ENCODE measurements at regions not wholly inside any gene's neighbourhood (a gene's known extent, or its start where the extent isn't known, plus 50 kb on each side); places are given as distances from the start of the nearest gene placed in this dataset.
"Not testable (repeated sequence)": the region's sequence is repeated elsewhere in the genome, so short reads cannot be mapped to it uniquely, and the experiment has no call there.

- no peak for DNase-seq
Observed at GRCh38 chr1:187038784-187039183, 210.0 kb downstream of the PLA2G4A start.

GRCh38 chr1:187041104-187041503, 212.4 kb downstream of the PLA2G4A start:
- no peak for DNase-seq

GRCh38 chr1:187042538-187042937, 213.8 kb downstream of the PLA2G4A start:
- no peak for DNase-seq

GRCh38 chr1:187043433-187043832, 214.7 kb downstream of the PLA2G4A start:
- DNase-seq: not testable (repeated sequence)

- DNase-seq: no peak
Observed at GRCh38 chr1:187044411-187044810, 215.7 kb downstream of the PLA2G4A start.

- DNase-seq: no peak
Observed at GRCh38 chr1:187045371-187045770, 216.6 kb downstream of the PLA2G4A start.

GRCh38 chr1:187046293-187046692, 217.5 kb downstream of the PLA2G4A start:
- no peak for DNase-seq

GRCh38 chr1:187047298-187047697, 218.5 kb downstream of the PLA2G4A start:
- no peak for DNase-seq

GRCh38 chr1:187051618-187052232, 223.0 kb downstream of the PLA2G4A start:
- no peak for DNase-seq

GRCh38 chr1:187053876-187054275, 225.1 kb downstream of the PLA2G4A start:
- no peak for DNase-seq

GRCh38 chr1:187054862-187055757, 226.4 kb downstream of the PLA2G4A start:
- DNase-seq: no peak

GRCh38 chr1:187063271-187063670, 234.5 kb downstream of the PLA2G4A start:
- no peak for DNase-seq

- DNase-seq: peak; percentile 79
Observed at GRCh38 chr1:187067160-187067559, 238.4 kb downstream of the PLA2G4A start.

- DNase-seq: no peak
Observed at GRCh38 chr1:187070076-187070475, 241.3 kb downstream of the PLA2G4A start.

GRCh38 chr1:187072262-187073034, 243.7 kb downstream of the PLA2G4A start:
- not testable (repeated sequence) for DNase-seq

- DNase-seq: not testable (repeated sequence)
Observed at GRCh38 chr1:187073035-187073560, 244.3 kb downstream of the PLA2G4A start.

- DNase-seq: not testable (repeated sequence)
Observed at GRCh38 chr1:187073634-187074245, 245.0 kb downstream of the PLA2G4A start.

- DNase-seq: no peak
Observed at GRCh38 chr1:187074445-187075048, 245.8 kb downstream of the PLA2G4A start.

- no peak for DNase-seq
Observed at GRCh38 chr1:187076922-187077321, 248.2 kb downstream of the PLA2G4A start.

GRCh38 chr1:187078321-187078720, 249.6 kb downstream of the PLA2G4A start:
- no peak for DNase-seq

GRCh38 chr1:187078916-187079315, 250.2 kb downstream of the PLA2G4A start:
- DNase-seq: no peak

GRCh38 chr1:187079330-187079729, 250.6 kb downstream of the PLA2G4A start:
- DNase-seq: no peak

Measured in NCI-H2081 treated with DMSO at 0.1 percent for 48 hours (cell line).